ENCODE measurements at regions not wholly inside any gene's neighbourhood (a gene's known extent, or its start where the extent isn't known, plus 50 kb on each side); places are given as distances from the start of the nearest gene placed in this dataset.
"Not testable (repeated sequence)": the region's sequence is repeated elsewhere in the genome, so short reads cannot be mapped to it uniquely, and the experiment has no call there.

GRCh38 chr11:91560434-91560833 lies 664.2 kb upstream of the FAT3 start:
- H3K9me3 Mint-ChIP-seq, result peaks cover 14% of the 10 kb centered on the region

GRCh38 chr11:91538065-91538464 lies 686.6 kb upstream of the FAT3 start:
- Mint-ChIP-seq H3K36me3 (ENCODE audit: low read depth) (no peaks in the 10 kb centered on the region), H3K27ac (no peak overlapping the region), H3K9me3 (peaks cover 14% of the 10 kb centered on the region), H3K4me1 (no peaks in the 10 kb centered on the region), H3K4me3 (no peak overlapping the region), H3K27me3 (no peaks in the 10 kb centered on the region)
- DNase-seq, result no peak
- intact Hi-C loops (cut with micrococcal nuclease), result no loop called here

More at GRCh38 chr11:91560434-91560833, 664.2 kb upstream of the FAT3 start:
- H3K27me3 Mint-ChIP-seq, result no peaks in the 10 kb centered on the region
- no peak overlapping the region for H3K27ac Mint-ChIP-seq
- DNase-seq, result no peak
- no peak overlapping the region for H3K4me3 Mint-ChIP-seq
- no peaks in the 10 kb centered on the region for H3K4me1 Mint-ChIP-seq
- intact Hi-C loops (cut with micrococcal nuclease), result no loop called here
- no peaks in the 10 kb centered on the region for H3K36me3 Mint-ChIP-seq (ENCODE audit: low read depth)

GRCh38 chr11:91536366-91536765 lies 688.3 kb upstream of the FAT3 start:
- H3K4me1 Mint-ChIP-seq, result no peaks in the 10 kb centered on the region
- no peaks in the 10 kb centered on the region for H3K36me3 Mint-ChIP-seq (ENCODE audit: low read depth)
- no peak overlapping the region for H3K4me3 Mint-ChIP-seq
- no peak for DNase-seq
- peaks cover 15% of the 10 kb centered on the region for H3K9me3 Mint-ChIP-seq
- H3K27ac Mint-ChIP-seq, result no peak overlapping the region
- no peaks in the 10 kb centered on the region for H3K27me3 Mint-ChIP-seq
- intact Hi-C loops (cut with micrococcal nuclease), result no loop called here

DNA sequence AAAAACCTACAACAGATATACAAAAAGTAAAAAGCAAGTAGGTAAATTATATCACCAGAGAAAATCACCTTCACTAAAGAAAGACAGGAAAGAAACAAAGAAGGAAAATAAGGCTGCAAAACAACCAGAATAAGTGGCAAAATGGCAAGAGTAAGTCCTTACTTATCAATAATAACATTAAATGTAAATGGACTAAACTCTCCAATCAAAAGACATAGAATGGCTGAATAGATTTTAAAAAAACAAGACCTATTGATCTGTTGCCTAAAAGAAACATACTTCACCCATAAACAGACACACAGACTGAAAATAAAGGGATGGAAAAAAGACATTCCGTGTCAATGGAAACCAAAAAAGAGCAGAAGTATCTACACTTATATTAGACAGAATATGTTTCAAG lies 695.7 kb upstream of the FAT3 start:
- Mint-ChIP-seq H3K4me1 (no peaks in the 10 kb centered on the region), H3K4me3 (no peak overlapping the region), H3K27ac (no peak overlapping the region), H3K9me3 (peaks cover 20% of the 10 kb centered on the region), H3K36me3 (ENCODE audit: low read depth) (no peaks in the 10 kb centered on the region), H3K27me3 (no peaks in the 10 kb centered on the region)
- intact Hi-C loops (cut with micrococcal nuclease), result no loop called here
- DNase-seq, result no peak

- no peaks in the 10 kb centered on the region for H3K4me1 Mint-ChIP-seq
- no peaks in the 10 kb centered on the region for H3K27me3 Mint-ChIP-seq
- no peak overlapping the region for H3K4me3 Mint-ChIP-seq
- peaks cover 10% of the 10 kb centered on the region for H3K9me3 Mint-ChIP-seq
- intact Hi-C loops (cut with micrococcal nuclease), result no loop called here
- H3K27ac Mint-ChIP-seq, result no peak overlapping the region
- no peaks in the 10 kb centered on the region for H3K36me3 Mint-ChIP-seq (ENCODE audit: low read depth)
- DNase-seq, result no peak
Measured at GRCh38 chr11:91527380-91528030, 697.1 kb upstream of the FAT3 start.

DNA sequence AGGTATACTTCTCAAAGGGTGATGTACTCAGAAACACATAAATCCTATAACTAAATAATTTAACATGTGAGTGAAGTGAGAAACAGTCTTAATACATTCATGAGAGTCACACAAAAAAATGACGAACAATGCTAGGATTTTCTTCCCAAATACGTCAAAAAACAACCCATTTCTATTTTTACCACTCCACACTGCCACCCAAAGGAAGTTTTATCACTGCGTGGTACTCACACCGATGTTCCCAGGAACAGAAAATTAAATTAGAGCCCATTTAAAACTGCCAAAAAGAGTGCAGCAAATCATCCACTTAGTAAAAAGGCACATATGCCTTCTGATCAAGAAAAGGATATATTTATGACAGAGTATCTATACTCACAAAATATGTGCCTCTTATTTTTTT lies 710.9 kb upstream of the FAT3 start:
- no peak for DNase-seq
- intact Hi-C loops (cut with micrococcal nuclease), result no loop called here
- Mint-ChIP-seq H3K4me1 (no peaks in the 10 kb centered on the region), H3K9me3 (peaks cover 4% of the 10 kb centered on the region), H3K27me3 (no peaks in the 10 kb centered on the region), H3K4me3 (no peak overlapping the region), H3K27ac (no peak overlapping the region), H3K36me3 (ENCODE audit: low read depth) (no peaks in the 10 kb centered on the region)

DNA sequence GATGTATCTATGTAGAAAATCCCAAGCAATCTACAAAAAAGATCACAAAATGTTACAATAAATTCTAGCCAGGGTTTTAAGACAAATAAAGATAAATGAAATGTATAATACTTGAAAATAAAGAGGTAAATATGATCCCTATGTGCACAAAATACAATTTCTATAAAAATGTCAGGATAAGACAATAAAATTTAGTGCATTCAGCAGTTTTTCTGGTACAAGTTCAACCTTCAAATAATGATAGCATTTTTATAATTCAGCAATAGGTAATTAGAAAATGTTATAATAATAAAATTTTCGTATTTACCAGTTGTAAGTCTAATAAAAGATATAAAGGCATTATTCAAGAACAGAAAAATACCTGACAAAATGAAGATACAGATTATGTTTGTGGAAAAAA lies 726.8 kb upstream of the FAT3 start:
- Mint-ChIP-seq H3K4me1 (no peaks in the 10 kb centered on the region), H3K27me3 (no peaks in the 10 kb centered on the region)
- intact Hi-C loops (cut with micrococcal nuclease), result no loop called here

GRCh38 chr11:91495837-91496236 lies 728.8 kb upstream of the FAT3 start:
- no peak overlapping the region for H3K27ac Mint-ChIP-seq
- H3K27me3 Mint-ChIP-seq, result no peaks in the 10 kb centered on the region
- H3K9me3 Mint-ChIP-seq, result no peaks in the 10 kb centered on the region
- no peaks in the 10 kb centered on the region for H3K4me1 Mint-ChIP-seq
- no peaks in the 10 kb centered on the region for H3K36me3 Mint-ChIP-seq (ENCODE audit: low read depth)
- intact Hi-C loops (cut with micrococcal nuclease), result no loop called here
- DNase-seq, result no peak
- H3K4me3 Mint-ChIP-seq, result no peak overlapping the region

More for the DNA sequence above, 726.8 kb upstream of the FAT3 start:
- Mint-ChIP-seq H3K36me3 (ENCODE audit: low read depth) (no peaks in the 10 kb centered on the region), H3K27ac (no peak overlapping the region), H3K4me3 (no peak overlapping the region), H3K9me3 (no peaks in the 10 kb centered on the region)
- no peak for DNase-seq

DNA sequence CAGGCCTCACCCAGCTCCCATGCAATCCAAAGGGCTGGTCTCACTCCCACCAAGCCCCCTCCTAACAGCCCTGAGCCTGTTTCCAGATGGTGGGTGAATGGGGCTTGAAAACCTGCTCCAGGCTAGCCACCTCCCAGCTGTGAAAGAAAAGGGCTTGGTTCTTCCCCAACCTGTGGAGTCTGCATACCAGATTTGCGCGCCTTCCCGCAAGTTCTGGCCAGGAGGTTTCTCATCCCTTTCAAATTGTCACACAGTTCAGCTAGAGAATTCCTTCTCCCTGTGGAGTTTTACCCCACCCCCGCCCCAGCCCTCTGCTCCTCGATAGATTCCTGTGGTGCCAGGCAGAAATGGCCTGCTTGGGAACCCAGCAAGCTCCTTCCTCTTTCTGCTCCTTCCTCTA lies 734.6 kb upstream of the FAT3 start:
- intact Hi-C loops (cut with micrococcal nuclease), result loop anchor here (10.0 kb wide), 1 partner anchor 435 kb away; no protein-coding TSS in a partner anchor
- DNase-seq, result no peak
- H3K4me1 Mint-ChIP-seq, result no peaks in the 10 kb centered on the region
- no peaks in the 10 kb centered on the region for H3K36me3 Mint-ChIP-seq (ENCODE audit: low read depth)
- H3K27me3 Mint-ChIP-seq, result no peaks in the 10 kb centered on the region
- H3K9me3 Mint-ChIP-seq, result peaks cover 12% of the 10 kb centered on the region
- H3K27ac Mint-ChIP-seq, result no peak overlapping the region
- H3K4me3 Mint-ChIP-seq, result no peak overlapping the region

DNA sequence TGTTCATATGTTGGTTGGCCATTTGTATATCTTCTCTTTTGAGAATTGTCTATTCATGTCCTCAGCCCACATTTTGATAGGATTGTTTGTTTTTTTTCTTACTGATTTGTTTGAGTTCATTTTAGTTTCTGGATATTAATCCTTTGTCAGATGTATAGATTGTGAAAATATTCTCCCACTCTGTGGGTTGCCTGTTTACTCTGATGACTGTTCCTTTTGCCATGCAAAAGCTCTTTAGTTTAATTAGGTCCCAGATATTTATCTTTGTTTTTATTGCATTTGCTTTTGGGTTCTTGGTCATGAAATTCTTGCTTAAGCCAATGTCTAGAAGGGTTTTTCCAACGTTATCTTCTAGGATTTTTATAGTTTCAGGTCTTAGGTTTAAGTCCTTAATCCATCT lies 740.7 kb upstream of the FAT3 start:
- H3K9me3 Mint-ChIP-seq; H3K27ac Mint-ChIP-seq; H3K4me3 Mint-ChIP-seq; H3K4me1 Mint-ChIP-seq; H3K36me3 Mint-ChIP-seq (ENCODE audit: low read depth); H3K27me3 Mint-ChIP-seq; DNase-seq: not testable (repeated sequence)
- intact Hi-C loops (cut with micrococcal nuclease), result loop anchor here (10.0 kb wide), 1 partner anchor 429 kb away; no protein-coding TSS in a partner anchor

GRCh38 chr11:91481875-91482274 lies 742.7 kb upstream of the FAT3 start:
- H3K27me3 Mint-ChIP-seq; H3K4me1 Mint-ChIP-seq; H3K27ac Mint-ChIP-seq; H3K36me3 Mint-ChIP-seq (ENCODE audit: low read depth); H3K9me3 Mint-ChIP-seq; DNase-seq; H3K4me3 Mint-ChIP-seq: not testable (repeated sequence)
- intact Hi-C loops (cut with micrococcal nuclease), result loop anchor here (10.0 kb wide), 1 partner anchor 427 kb away; no protein-coding TSS in a partner anchor

DNA sequence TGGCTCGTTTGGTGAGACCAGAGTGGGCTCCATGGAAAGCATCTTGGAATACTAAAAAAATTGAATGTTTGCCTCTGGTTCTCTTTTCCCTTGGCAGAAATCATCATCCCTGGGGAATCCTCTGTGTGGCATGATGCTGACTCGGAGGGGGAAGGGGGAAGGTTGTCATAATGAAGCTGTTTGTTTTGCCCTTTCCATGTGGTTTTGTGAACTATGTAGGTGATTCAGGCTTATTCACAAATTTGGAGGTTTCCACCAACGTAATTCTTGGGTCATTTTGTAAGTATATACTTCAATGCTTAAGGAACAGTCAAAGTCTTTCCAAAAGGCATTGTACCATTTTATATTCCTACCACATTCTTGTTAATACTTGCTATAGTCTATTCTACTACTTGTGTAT lies 754.0 kb upstream of the FAT3 start:
- Mint-ChIP-seq H3K36me3 (ENCODE audit: low read depth) (no peaks in the 10 kb centered on the region), H3K27me3 (no peaks in the 10 kb centered on the region), H3K9me3 (peaks cover 4% of the 10 kb centered on the region), H3K27ac (no peak overlapping the region), H3K4me1 (no peaks in the 10 kb centered on the region), H3K4me3 (no peak overlapping the region)
- intact Hi-C loops (cut with micrococcal nuclease), result no loop called here
- DNase-seq, result no peak

- DNase-seq, result no peak
- Mint-ChIP-seq H3K9me3 (peaks cover 3% of the 10 kb centered on the region), H3K27ac (no peak overlapping the region), H3K27me3 (no peaks in the 10 kb centered on the region), H3K36me3 (ENCODE audit: low read depth) (no peaks in the 10 kb centered on the region), H3K4me1 (no peaks in the 10 kb centered on the region), H3K4me3 (no peak overlapping the region)
- intact Hi-C loops (cut with micrococcal nuclease), result no loop called here
Measured at GRCh38 chr11:91459840-91460239, 764.8 kb upstream of the FAT3 start.

- Mint-ChIP-seq H3K9me3 (no peaks in the 10 kb centered on the region), H3K36me3 (ENCODE audit: low read depth) (no peaks in the 10 kb centered on the region), H3K27ac (no peak overlapping the region), H3K27me3 (no peaks in the 10 kb centered on the region), H3K4me3 (no peak overlapping the region), H3K4me1 (no peaks in the 10 kb centered on the region)
- intact Hi-C loops (cut with micrococcal nuclease), result no loop called here
- DNase-seq, result no peak
Measured at GRCh38 chr11:91446267-91446666, 778.4 kb upstream of the FAT3 start.

Data from activated CD4-positive, alpha-beta T cell treated with anti-CD3 and anti-CD28 coated beads, Interleukin-2, amount 10 ng/mL, durations not matched to agents 24 days and 14 days (primary cell).